ENCODE measurements at regions not wholly inside any gene's neighbourhood (a gene's known extent, or its start where the extent isn't known, plus 50 kb on each side); places are given as distances from the start of the nearest gene placed in this dataset.

DNA sequence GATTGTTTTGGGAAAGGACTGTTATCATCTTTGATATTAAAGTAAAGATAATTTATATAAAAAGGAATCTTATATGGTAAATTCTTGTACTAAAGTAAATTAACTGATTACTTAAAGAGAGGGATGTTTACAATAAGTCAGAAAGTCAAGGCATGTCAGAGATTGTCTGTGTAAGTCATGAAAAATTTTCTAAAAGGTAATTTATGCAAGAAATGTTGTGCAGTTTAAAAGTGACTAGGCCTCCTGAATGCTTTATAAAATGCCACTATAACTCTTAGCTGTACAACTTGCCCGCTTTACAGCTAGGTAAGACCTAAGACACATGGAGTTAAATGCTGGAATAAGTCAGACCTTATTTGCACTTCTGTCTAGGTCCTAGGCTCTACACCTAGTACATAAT, 692.9 kb downstream of the GBE1 start:
- TF ChIP-seq NR3C1 (CRISPR knock-in tag; IDR thresholded peaks at IDR 0.05), result no peak
- TF ChIP-seq ZNF785 (CRISPR knock-in tag; IDR thresholded peaks at IDR 0.05), result no peak
- no peak for TF ChIP-seq TSC22D4 (tag; IDR thresholded peaks at IDR 0.05)
- no peak for TF ChIP-seq CTCF (IDR thresholded peaks at IDR 0.05 in 2 of 3, conservative IDR thresholded peaks at IDR 0.05 in 1 of 3; ENCODE audit: insufficient read depth in 2 of 3, low read depth in 1 of 3, low read length in 3 of 3)
- no peak for TF ChIP-seq FOXM1 (IDR thresholded peaks at IDR 0.05; ENCODE audit: low read depth)
- no peak for TF ChIP-seq FOXM1 (CRISPR knock-in tag; IDR thresholded peaks at IDR 0.05; ENCODE audit: low read depth)
- no peak for TF ChIP-seq LCOR (CRISPR knock-in tag; IDR thresholded peaks at IDR 0.05)
- TF ChIP-seq SREBF2 (CRISPR knock-in tag; IDR thresholded peaks at IDR 0.05), result no peak
- TF ChIP-seq RB1 (IDR thresholded peaks at IDR 0.05; ENCODE audit: low read depth), result no peak

Data from K562 (cell line).